ENCODE measurements at regions not wholly inside any gene's neighbourhood (a gene's known extent, or its start where the extent isn't known, plus 50 kb on each side); places are given as distances from the start of the nearest gene placed in this dataset.

DNA sequence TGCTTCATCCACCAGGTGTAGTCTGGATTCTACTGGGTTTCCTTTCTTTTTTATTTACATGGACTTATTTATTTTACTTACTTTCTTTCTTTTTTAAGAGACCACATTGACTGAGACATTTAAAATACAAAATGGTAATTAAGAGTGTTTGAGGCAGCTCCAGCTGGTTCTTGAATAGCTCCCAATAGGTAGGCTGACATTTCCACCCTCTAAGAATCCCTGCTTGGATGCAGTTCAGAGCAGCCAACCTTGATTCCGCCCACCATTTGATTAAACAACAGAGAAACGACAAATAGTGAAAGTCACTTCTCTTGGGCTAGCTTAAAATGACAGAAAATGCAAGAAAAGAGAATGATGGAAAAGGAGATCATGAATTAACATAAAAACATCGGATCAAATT is 270.5 kb downstream of the TUSC7 start:
- no peak overlapping the region for H3K4me3 ChIP-seq (ENCODE audit: low read depth in 1 of 2, low read length in 2 of 2)
- H3K27ac ChIP-seq (ENCODE audit: low read length) = no peak overlapping the region
- no peak overlapping the region for H3K4me2 ChIP-seq (ENCODE audit: insufficient read depth, low read length)
- H3K79me2 ChIP-seq (ENCODE audit: insufficient read depth, low read length) = no peaks in the 10 kb centered on the region
- H4K20me1 ChIP-seq (ENCODE audit: insufficient read depth, low read length) = no peaks in the 10 kb centered on the region
- no peak for DNase-seq
- H3K9ac ChIP-seq (ENCODE audit: low read depth, low read length) = no peak overlapping the region
- H3K4me1 ChIP-seq (ENCODE audit: insufficient read depth, low read length) = no peaks in the 10 kb centered on the region
- no peaks in the 10 kb centered on the region for H3K9me3 ChIP-seq (ENCODE audit: insufficient read depth, low read length, severe bottlenecking)
- no peak overlapping the region for H2AFZ ChIP-seq (ENCODE audit: low read depth, low read length)
- TF ChIP-seq, protein P1, sequence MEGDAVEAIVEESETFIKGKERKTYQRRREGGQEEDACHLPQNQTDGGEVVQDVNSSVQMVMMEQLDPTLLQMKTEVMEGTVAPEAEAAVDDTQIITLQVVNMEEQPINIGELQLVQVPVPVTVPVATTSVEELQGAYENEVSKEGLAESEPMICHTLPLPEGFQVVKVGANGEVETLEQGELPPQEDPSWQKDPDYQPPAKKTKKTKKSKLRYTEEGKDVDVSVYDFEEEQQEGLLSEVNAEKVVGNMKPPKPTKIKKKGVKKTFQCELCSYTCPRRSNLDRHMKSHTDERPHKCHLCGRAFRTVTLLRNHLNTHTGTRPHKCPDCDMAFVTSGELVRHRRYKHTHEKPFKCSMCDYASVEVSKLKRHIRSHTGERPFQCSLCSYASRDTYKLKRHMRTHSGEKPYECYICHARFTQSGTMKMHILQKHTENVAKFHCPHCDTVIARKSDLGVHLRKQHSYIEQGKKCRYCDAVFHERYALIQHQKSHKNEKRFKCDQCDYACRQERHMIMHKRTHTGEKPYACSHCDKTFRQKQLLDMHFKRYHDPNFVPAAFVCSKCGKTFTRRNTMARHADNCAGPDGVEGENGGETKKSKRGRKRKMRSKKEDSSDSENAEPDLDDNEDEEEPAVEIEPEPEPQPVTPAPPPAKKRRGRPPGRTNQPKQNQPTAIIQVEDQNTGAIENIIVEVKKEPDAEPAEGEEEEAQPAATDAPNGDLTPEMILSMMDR (IDR thresholded peaks at IDR 0.05; ENCODE audit: borderline replicate concordance, extremely low read depth, low read length, poor library complexity, severe bottlenecking) = no peak
- TF ChIP-seq EZH2 (IDR thresholded peaks at IDR 0.05; ENCODE audit: borderline replicate concordance, low read depth, low read length, severe bottlenecking) = no peak
- H3K36me3 ChIP-seq (ENCODE audit: insufficient read depth, low read length) = no peaks in the 10 kb centered on the region
- ATAC-seq (ENCODE audit: insufficient read depth, low read depth) = no peak
- H3K27me3 ChIP-seq (ENCODE audit: insufficient read depth, low read length, poor library complexity) = no peaks in the 10 kb centered on the region

DNA sequence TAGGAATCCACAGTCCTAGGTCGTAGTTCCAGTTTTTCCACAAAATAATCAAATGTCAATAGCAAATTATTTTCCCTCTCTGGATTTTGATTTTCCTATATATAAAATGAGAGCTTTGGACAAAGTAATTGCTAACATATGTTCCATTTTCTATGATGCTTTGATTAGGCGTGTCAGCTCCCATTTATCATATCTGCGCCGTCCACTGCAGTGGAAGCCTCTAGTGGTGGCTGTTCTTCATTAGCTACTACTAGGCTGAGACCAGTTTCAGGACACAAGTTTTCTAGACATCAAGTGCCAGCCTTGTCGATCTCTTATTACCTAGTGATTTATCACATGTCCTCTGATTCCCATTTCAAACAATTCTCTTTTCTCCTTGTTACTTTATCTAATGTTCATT is 271.5 kb downstream of the TUSC7 start:
- no peak overlapping the region for H3K4me3 ChIP-seq (ENCODE audit: low read depth in 1 of 2, low read length in 2 of 2)
- H2AFZ ChIP-seq (ENCODE audit: low read depth, low read length) = no peak overlapping the region
- H3K4me2 ChIP-seq (ENCODE audit: insufficient read depth, low read length) = no peak overlapping the region
- H4K20me1 ChIP-seq (ENCODE audit: insufficient read depth, low read length) = no peaks in the 10 kb centered on the region
- H3K27ac ChIP-seq (ENCODE audit: low read length) = no peak overlapping the region
- H3K79me2 ChIP-seq (ENCODE audit: insufficient read depth, low read length) = no peaks in the 10 kb centered on the region
- no peaks in the 10 kb centered on the region for H3K4me1 ChIP-seq (ENCODE audit: insufficient read depth, low read length)
- no peaks in the 10 kb centered on the region for H3K9me3 ChIP-seq (ENCODE audit: insufficient read depth, low read length, severe bottlenecking)
- ATAC-seq (ENCODE audit: insufficient read depth, low read depth) (no peak), DNase-seq (no peak)
- no peaks in the 10 kb centered on the region for H3K27me3 ChIP-seq (ENCODE audit: insufficient read depth, low read length, poor library complexity)
- no peaks in the 10 kb centered on the region for H3K36me3 ChIP-seq (ENCODE audit: insufficient read depth, low read length)
- H3K9ac ChIP-seq (ENCODE audit: low read depth, low read length) = no peak overlapping the region
- TF ChIP-seq, protein P1 (IDR thresholded peaks at IDR 0.05; ENCODE audit: borderline replicate concordance, extremely low read depth, low read length, poor library complexity, severe bottlenecking) = no peak
- no peak for TF ChIP-seq EZH2 (IDR thresholded peaks at IDR 0.05; ENCODE audit: borderline replicate concordance, low read depth, low read length, severe bottlenecking)

DNA sequence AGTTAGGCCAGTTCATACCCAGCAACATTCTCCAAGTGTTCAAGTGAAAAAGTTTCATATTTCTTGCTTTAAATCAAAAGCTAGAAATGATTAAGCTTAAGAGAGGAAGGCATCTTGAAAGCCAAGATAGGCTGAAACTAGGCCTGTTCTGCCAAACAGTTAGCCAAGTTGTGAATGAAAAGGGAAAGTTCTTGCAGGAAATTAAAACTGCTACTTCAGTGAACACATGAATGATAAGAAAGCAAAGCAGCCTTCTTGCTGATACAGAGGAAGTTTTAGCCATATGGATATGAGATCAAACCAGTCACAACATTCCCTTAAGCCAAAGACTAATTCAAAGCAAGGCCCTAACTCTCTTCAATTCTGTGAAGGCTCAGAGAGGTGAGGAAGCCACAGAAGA is 274.7 kb downstream of the TUSC7 start:
- no peak overlapping the region for H2AFZ ChIP-seq (ENCODE audit: low read depth, low read length)
- H3K27ac ChIP-seq (ENCODE audit: low read length) = no peak overlapping the region
- H3K9ac ChIP-seq (ENCODE audit: low read depth, low read length) = no peak overlapping the region
- H3K4me3 ChIP-seq (ENCODE audit: low read depth in 1 of 2, low read length in 2 of 2) = no peak overlapping the region
- no peak for ATAC-seq (ENCODE audit: insufficient read depth, low read depth)
- H3K4me1 ChIP-seq (ENCODE audit: insufficient read depth, low read length) = no peaks in the 10 kb centered on the region
- no peaks in the 10 kb centered on the region for H3K36me3 ChIP-seq (ENCODE audit: insufficient read depth, low read length)
- no peak for DNase-seq
- no peaks in the 10 kb centered on the region for H4K20me1 ChIP-seq (ENCODE audit: insufficient read depth, low read length)
- H3K79me2 ChIP-seq (ENCODE audit: insufficient read depth, low read length) = no peaks in the 10 kb centered on the region
- no peaks in the 10 kb centered on the region for H3K9me3 ChIP-seq (ENCODE audit: insufficient read depth, low read length, severe bottlenecking)
- H3K4me2 ChIP-seq (ENCODE audit: insufficient read depth, low read length) = no peak overlapping the region
- no peaks in the 10 kb centered on the region for H3K27me3 ChIP-seq (ENCODE audit: insufficient read depth, low read length, poor library complexity)
- TF ChIP-seq, protein P1 (IDR thresholded peaks at IDR 0.05; ENCODE audit: borderline replicate concordance, extremely low read depth, low read length, poor library complexity, severe bottlenecking) = no peak
- no peak for TF ChIP-seq EZH2 (IDR thresholded peaks at IDR 0.05; ENCODE audit: borderline replicate concordance, low read depth, low read length, severe bottlenecking)

DNA sequence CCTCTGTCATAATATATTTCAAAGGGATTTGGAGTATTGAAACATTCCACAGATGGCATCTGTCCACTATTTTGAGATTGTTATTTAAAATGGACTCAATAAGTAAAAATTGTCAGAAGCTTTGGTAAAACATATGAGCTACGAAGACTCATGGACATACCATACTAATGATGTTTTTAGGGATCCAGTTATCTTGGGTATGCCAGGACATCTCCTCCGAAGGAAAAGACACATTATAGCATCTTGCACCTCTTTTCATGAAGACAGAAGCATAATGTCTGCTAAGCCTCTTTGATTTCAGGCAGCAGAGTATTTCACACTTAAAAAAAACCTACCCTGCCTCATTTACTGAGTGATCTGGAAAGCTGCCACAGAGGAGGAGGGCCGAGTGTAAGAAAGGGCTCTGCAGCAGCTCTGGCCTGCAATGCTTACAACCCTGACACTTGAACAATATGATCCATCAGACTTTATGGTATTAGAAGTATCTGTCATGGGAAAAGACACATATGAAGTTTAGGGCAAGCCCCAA is 284.8 kb downstream of the TUSC7 start:
- Histone ChIP-seq H3K27ac (ENCODE audit: low read length) (no peak overlapping the region), H3K4me1 (ENCODE audit: insufficient read depth, low read length) (no peaks in the 10 kb centered on the region), H3K4me2 (ENCODE audit: insufficient read depth, low read length) (no peak overlapping the region), H3K27me3 (ENCODE audit: insufficient read depth, low read length, poor library complexity) (no peaks in the 10 kb centered on the region), H2AFZ (ENCODE audit: low read depth, low read length) (no peak overlapping the region), H3K9me3 (ENCODE audit: insufficient read depth, low read length, severe bottlenecking) (peaks cover 2% of the 10 kb centered on the region), H3K79me2 (ENCODE audit: insufficient read depth, low read length) (no peaks in the 10 kb centered on the region), H4K20me1 (ENCODE audit: insufficient read depth, low read length) (no peaks in the 10 kb centered on the region), H3K9ac (ENCODE audit: low read depth, low read length) (no peak overlapping the region), H3K4me3 (ENCODE audit: low read depth in 1 of 2, low read length in 2 of 2) (no peak overlapping the region), H3K36me3 (ENCODE audit: insufficient read depth, low read length) (no peaks in the 10 kb centered on the region)
- TF ChIP-seq, protein P1 (IDR thresholded peaks at IDR 0.05; ENCODE audit: borderline replicate concordance, extremely low read depth, low read length, poor library complexity, severe bottlenecking) = no peak
- no peak for TF ChIP-seq EZH2 (IDR thresholded peaks at IDR 0.05; ENCODE audit: borderline replicate concordance, low read depth, low read length, severe bottlenecking)
- no peak for ATAC-seq (ENCODE audit: insufficient read depth, low read depth)
- no peak for DNase-seq
